SK-N-SH (cell line): ENCODE measurements at regions not wholly inside any gene's neighbourhood (a gene's known extent, or its start where the extent isn't known, plus 50 kb on each side); places are given as distances from the start of the nearest gene placed in this dataset.

Source experiments
- CTCF ChIA-PET: fragments of 300-600, 350-600 bp; formaldehyde crosslinking; extraction: SDS; loops from one replicate; lab custom pipeline; 2021; lab: Yijun Ruan, JAX
- POLR2A ChIA-PET: fragments of 350-600 bp; sonication (Branson Sonifier 250); formaldehyde crosslinking; extraction: SDS; loops from one replicate; lab custom pipeline; 2020; ENCODE audit warnings: antibody characterized with exemption, inconsistent platforms; lab: Yijun Ruan, JAX
- DNase-seq: peaks from one replicate; pipeline ENCODE4 v3.0.0; 2012
- H2AFZ ChIP-seq: fragments of 200-600 bp; sonication (generic); 2 replicates; pipeline ENCODE4 v1.8.1; 2016; ENCODE audit warnings: antibody characterized with exemption, mild to moderate bottlenecking, low read depth
- H3F3A ChIP-seq: fragments of 200-600 bp; sonication (generic); replicated peaks from 2 replicates; pipeline ENCODE3; 2016; ENCODE audit warnings: antibody characterized with exemption, mild to moderate bottlenecking; ENCODE audit not compliant: insufficient read depth
- H3K27ac ChIP-seq, 2 experiments: fragments of 200-500 bp in 1 of 2; fragments of 200-600 bp in 1 of 2; sonication (Bioruptor generic) in 1 of 2; sonication (generic), shearing (Covaris generic) in 1 of 2; 2 replicates each; pipeline versions ENCODE4 v1.5.1 to v1.6.1; 2014 to 2016; ENCODE audit warnings: low read depth in 2 of 2, inconsistent platforms in 1 of 2, low read length in 1 of 2, mild to moderate bottlenecking in 1 of 2, mixed read lengths in 1 of 2
- H3K27me3 ChIP-seq: fragments of 200-600 bp; sonication (generic), shearing (Covaris generic); 2 replicates; pipeline ENCODE4 v1.6.1; 2016; ENCODE audit warnings: mixed run types; ENCODE audit not compliant: insufficient read depth
- H3K36me3 ChIP-seq, 2 experiments: fragments of 200-500 bp in 1 of 2; fragments of 200-600 bp in 1 of 2; sonication (Bioruptor generic) in 1 of 2; sonication (generic) in 1 of 2; replicated peaks in 1 of 2; 2 replicates each; pipeline versions ENCODE3 to v1.5.1; 2014 to 2016; ENCODE audit warnings: low read length in 1 of 2, mild to moderate bottlenecking in 1 of 2; ENCODE audit not compliant: insufficient read depth in 2 of 2, control insufficient read depth in 1 of 2
- H3K4me1 ChIP-seq, 2 experiments: fragments of 200-500 bp in 1 of 2; fragments of 200-600 bp in 1 of 2; sonication (Bioruptor generic) in 1 of 2; sonication (generic), shearing (Covaris generic) in 1 of 2; 2 replicates each; pipeline versions ENCODE4 v1.5.1 to v1.6.1; 2014 to 2016; ENCODE audit warnings: low read depth in 1 of 2, low read length in 1 of 2, mixed run types in 1 of 2; ENCODE audit not compliant: insufficient read depth in 2 of 2, control insufficient read depth in 1 of 2
- H3K4me2 ChIP-seq: fragments of 200-600 bp; sonication (generic), shearing (Covaris generic); 2 replicates; pipeline ENCODE4 v1.6.1; 2017; ENCODE audit warnings: mixed run types
- H3K4me3 ChIP-seq, 2 experiments: fragments of 200-500 bp in 1 of 2; fragments of 200-600 bp in 1 of 2; sonication (Bioruptor generic) in 1 of 2; sonication (generic), shearing (Covaris generic) in 1 of 2; 2 replicates each; pipeline versions ENCODE4 v1.5.1 to v1.8.1; 2014 to 2016; ENCODE audit warnings: low read depth in 2 of 2, inconsistent platforms in 1 of 2, low read length in 1 of 2, mild to moderate bottlenecking in 1 of 2, mixed read lengths in 1 of 2, moderate library complexity in 1 of 2
- H3K79me2 ChIP-seq: fragments of 200-600 bp; sonication (generic); 2 replicates; pipeline ENCODE4 v1.8.1; 2017; ENCODE audit warnings: mild to moderate bottlenecking; ENCODE audit not compliant: insufficient read depth
- H3K9ac ChIP-seq: fragments of 200-600 bp; sonication (generic); 2 replicates; pipeline ENCODE4 v1.6.1; 2017; ENCODE audit warnings: mixed run types
- H3K9me2 ChIP-seq: fragments of 200-600 bp; sonication (generic); 2 replicates; pipeline ENCODE4 v1.6.1; 2017; ENCODE audit warnings: mixed run types
- H3K9me3 ChIP-seq: fragments of 200-600 bp; sonication (generic); 2 replicates; pipeline ENCODE4 v1.6.1; 2017; ENCODE audit warnings: mixed run types, mild to moderate bottlenecking, moderate library complexity
- H4K20me1 ChIP-seq: fragments of 200-600 bp; sonication (generic); 2 replicates; pipeline ENCODE4 v1.6.1; 2017; ENCODE audit warnings: mild to moderate bottlenecking, mixed run types; ENCODE audit not compliant: insufficient read depth
- FOSL2 ChIP-seq: IDR thresholded peaks from 2 replicates; pipeline ENCODE4 v1.4.0; 2012; ENCODE audit warnings: low read depth, mild to moderate bottlenecking, moderate library complexity, borderline replicate concordance
- FOXJ3 ChIP-seq: sonication (generic); formaldehyde crosslinking; IDR thresholded peaks from 2 replicates; pipeline ENCODE4 v1.5.1; 2020; ENCODE audit warnings: mild to moderate bottlenecking, missing genetic modification reagents
- FOXM1 ChIP-seq: IDR thresholded peaks from 2 replicates; pipeline ENCODE4 v1.4.0; 2012; ENCODE audit warnings: low read depth, mild to moderate bottlenecking
- GATA2 ChIP-seq: sonication (generic); formaldehyde crosslinking; IDR thresholded peaks from 2 replicates; pipeline ENCODE4 v1.5.0; 2020; ENCODE audit warnings: mild to moderate bottlenecking, missing genetic modification reagents
- JUND ChIP-seq: IDR thresholded peaks from 2 replicates; pipeline ENCODE4 v1.4.0; 2012
- NFIC ChIP-seq: IDR thresholded peaks from 2 replicates; pipeline ENCODE4 v1.4.0; 2012; ENCODE audit warnings: borderline replicate concordance
- NRF1 ChIP-seq: IDR thresholded peaks from 2 replicates; pipeline ENCODE4 v1.6.1; 2012; ENCODE audit warnings: low read depth, mild to moderate bottlenecking, low read length
- RAD21 ChIP-seq: IDR thresholded peaks from 2 replicates; pipeline ENCODE4 v1.6.1; 2012; ENCODE audit warnings: mild to moderate bottlenecking, low read length
- RFX5 ChIP-seq: IDR thresholded peaks from 2 replicates; pipeline ENCODE4 v1.6.1; 2012; ENCODE audit warnings: mild to moderate bottlenecking, improper control_type of control experiment, low read length
- RXRA ChIP-seq: IDR thresholded peaks from 2 replicates; pipeline ENCODE4 v1.4.0; 2012; ENCODE audit warnings: low read depth, mild to moderate bottlenecking, borderline replicate concordance
- TAF1 ChIP-seq: IDR thresholded peaks from 2 replicates; pipeline ENCODE4 v1.6.1; 2012; ENCODE audit warnings: low read depth, mild to moderate bottlenecking, low read length, moderate library complexity, borderline replicate concordance
- WGBS: methylation state at CpG from one replicate; pipeline ENCODE4 v1.1.6; 2017; ENCODE audit warnings: low lambda C conversion rate; 5-methylcytosine and 5-hydroxymethylcytosine counted together
- TF ChIP-seq, protein P1 (sequence below): IDR thresholded peaks from 2 replicates; pipeline ENCODE4 v1.6.1; 2012; ENCODE audit warnings: mild to moderate bottlenecking, low read depth, low read length, moderate library complexity
- TF ChIP-seq, protein P2 (sequence below): IDR thresholded peaks from 2 replicates; pipeline ENCODE4 v1.4.0; 2012; ENCODE audit warnings: low read depth, borderline replicate concordance
- TF ChIP-seq, protein P3 (sequence below): IDR thresholded peaks from 2 replicates; pipeline ENCODE4; 2012
- TF ChIP-seq, protein P4 (sequence below): fragments of 200-600 bp; sonication (generic); IDR thresholded peaks from 2 replicates; pipeline ENCODE4 v1.6.1; 2017; ENCODE audit warnings: antibody characterized with exemption, mild to moderate bottlenecking, moderate library complexity

DNA sequence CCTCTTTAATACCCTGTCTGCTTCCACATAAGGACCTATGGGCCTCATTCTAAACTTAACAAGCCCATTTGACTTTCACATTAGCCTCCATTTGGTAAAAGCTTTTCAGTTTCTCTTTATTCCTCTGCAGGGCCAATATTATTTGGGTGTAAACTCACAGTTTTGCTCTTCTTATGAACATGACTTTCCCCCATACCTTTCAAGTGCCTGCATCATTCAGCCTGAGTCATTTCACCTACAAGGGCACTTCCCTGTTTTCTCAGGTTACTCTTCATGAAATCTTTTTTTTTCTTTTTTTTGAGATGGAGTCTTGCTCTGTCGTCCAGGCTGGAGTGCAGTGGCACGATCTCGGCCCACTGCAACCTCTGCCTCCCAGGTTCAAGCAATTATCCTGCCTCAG lies 1258.1 kb upstream of the CELF2 start (continued):
- TF ChIP-seq, protein P1, sequence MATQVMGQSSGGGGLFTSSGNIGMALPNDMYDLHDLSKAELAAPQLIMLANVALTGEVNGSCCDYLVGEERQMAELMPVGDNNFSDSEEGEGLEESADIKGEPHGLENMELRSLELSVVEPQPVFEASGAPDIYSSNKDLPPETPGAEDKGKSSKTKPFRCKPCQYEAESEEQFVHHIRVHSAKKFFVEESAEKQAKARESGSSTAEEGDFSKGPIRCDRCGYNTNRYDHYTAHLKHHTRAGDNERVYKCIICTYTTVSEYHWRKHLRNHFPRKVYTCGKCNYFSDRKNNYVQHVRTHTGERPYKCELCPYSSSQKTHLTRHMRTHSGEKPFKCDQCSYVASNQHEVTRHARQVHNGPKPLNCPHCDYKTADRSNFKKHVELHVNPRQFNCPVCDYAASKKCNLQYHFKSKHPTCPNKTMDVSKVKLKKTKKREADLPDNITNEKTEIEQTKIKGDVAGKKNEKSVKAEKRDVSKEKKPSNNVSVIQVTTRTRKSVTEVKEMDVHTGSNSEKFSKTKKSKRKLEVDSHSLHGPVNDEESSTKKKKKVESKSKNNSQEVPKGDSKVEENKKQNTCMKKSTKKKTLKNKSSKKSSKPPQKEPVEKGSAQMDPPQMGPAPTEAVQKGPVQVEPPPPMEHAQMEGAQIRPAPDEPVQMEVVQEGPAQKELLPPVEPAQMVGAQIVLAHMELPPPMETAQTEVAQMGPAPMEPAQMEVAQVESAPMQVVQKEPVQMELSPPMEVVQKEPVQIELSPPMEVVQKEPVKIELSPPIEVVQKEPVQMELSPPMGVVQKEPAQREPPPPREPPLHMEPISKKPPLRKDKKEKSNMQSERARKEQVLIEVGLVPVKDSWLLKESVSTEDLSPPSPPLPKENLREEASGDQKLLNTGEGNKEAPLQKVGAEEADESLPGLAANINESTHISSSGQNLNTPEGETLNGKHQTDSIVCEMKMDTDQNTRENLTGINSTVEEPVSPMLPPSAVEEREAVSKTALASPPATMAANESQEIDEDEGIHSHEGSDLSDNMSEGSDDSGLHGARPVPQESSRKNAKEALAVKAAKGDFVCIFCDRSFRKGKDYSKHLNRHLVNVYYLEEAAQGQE = no peak
- TF ChIP-seq, protein P2, sequence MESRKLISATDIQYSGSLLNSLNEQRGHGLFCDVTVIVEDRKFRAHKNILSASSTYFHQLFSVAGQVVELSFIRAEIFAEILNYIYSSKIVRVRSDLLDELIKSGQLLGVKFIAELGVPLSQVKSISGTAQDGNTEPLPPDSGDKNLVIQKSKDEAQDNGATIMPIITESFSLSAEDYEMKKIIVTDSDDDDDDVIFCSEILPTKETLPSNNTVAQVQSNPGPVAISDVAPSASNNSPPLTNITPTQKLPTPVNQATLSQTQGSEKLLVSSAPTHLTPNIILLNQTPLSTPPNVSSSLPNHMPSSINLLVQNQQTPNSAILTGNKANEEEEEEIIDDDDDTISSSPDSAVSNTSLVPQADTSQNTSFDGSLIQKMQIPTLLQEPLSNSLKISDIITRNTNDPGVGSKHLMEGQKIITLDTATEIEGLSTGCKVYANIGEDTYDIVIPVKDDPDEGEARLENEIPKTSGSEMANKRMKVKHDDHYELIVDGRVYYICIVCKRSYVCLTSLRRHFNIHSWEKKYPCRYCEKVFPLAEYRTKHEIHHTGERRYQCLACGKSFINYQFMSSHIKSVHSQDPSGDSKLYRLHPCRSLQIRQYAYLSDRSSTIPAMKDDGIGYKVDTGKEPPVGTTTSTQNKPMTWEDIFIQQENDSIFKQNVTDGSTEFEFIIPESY = no peak
- no peak for TF ChIP-seq RAD21
- no peak for TF ChIP-seq RFX5
- no peak for TF ChIP-seq JUND
- TF ChIP-seq, protein P3, sequence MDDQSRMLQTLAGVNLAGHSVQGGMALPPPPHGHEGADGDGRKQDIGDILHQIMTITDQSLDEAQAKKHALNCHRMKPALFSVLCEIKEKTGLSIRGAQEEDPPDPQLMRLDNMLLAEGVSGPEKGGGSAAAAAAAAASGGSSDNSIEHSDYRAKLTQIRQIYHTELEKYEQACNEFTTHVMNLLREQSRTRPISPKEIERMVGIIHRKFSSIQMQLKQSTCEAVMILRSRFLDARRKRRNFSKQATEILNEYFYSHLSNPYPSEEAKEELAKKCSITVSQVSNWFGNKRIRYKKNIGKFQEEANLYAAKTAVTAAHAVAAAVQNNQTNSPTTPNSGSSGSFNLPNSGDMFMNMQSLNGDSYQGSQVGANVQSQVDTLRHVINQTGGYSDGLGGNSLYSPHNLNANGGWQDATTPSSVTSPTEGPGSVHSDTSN = no peak

DNA sequence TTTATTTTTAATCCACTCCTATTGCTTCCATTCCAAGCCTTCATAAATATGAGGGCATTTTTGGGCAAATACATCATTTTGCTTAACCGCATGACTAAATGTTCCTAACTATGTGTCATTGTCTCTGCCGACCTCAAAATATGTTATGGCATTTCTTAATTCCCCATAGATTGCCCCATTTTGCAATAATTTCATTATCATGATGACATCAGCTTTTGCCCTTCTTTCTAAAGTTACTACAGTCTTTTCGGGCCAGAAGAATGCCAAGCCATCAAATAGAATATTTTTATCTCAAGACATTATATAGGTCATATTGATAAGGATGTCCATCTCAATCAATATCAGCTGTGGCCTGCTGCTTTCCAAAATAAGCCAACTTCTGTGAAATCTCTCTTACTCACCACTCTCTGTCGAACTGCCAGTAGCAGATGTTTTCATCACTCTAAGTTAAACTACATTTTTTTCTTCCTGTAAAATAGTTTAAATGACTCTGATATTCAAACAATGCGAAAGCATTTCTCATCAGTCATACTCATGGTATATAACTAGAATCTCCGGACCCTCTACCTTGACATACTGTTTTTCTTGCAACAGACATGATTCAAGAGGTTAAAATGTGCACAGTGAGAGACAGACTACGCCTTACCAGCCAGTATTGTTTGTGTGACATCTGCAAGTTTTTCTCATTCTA lies 1254.6 kb upstream of the CELF2 start:
- no peaks in the 10 kb centered on the region for H3K27me3 ChIP-seq
- ChIA-PET POLR2A (no interaction called here), CTCF (no interaction called here)
- H3K9me2 ChIP-seq = no peaks in the 10 kb centered on the region
- no peaks in the 10 kb centered on the region for H4K20me1 ChIP-seq
- H3K9ac ChIP-seq = no peak overlapping the region
- no peaks in the 10 kb centered on the region for H3F3A ChIP-seq
- no peak overlapping the region for H3K27ac ChIP-seq
- no peak overlapping the region for H2AFZ ChIP-seq
- H3K36me3 ChIP-seq = no peaks in the 10 kb centered on the region
- H3K4me3 ChIP-seq = no peak overlapping the region
- WGBS = 10% methylated on average over 7 of the region's 7 CpGs
- no peaks in the 10 kb centered on the region for H3K9me3 ChIP-seq
- H3K4me1 ChIP-seq = no peaks in the 10 kb centered on the region
- DNase-seq = no peak
- TF ChIP-seq FOXM1 = no peak
- TF ChIP-seq, protein P4, sequence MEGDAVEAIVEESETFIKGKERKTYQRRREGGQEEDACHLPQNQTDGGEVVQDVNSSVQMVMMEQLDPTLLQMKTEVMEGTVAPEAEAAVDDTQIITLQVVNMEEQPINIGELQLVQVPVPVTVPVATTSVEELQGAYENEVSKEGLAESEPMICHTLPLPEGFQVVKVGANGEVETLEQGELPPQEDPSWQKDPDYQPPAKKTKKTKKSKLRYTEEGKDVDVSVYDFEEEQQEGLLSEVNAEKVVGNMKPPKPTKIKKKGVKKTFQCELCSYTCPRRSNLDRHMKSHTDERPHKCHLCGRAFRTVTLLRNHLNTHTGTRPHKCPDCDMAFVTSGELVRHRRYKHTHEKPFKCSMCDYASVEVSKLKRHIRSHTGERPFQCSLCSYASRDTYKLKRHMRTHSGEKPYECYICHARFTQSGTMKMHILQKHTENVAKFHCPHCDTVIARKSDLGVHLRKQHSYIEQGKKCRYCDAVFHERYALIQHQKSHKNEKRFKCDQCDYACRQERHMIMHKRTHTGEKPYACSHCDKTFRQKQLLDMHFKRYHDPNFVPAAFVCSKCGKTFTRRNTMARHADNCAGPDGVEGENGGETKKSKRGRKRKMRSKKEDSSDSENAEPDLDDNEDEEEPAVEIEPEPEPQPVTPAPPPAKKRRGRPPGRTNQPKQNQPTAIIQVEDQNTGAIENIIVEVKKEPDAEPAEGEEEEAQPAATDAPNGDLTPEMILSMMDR = no peak
- no peak for TF ChIP-seq NFIC
- TF ChIP-seq RXRA = no peak
- TF ChIP-seq FOSL2 = no peak
- no peak for TF ChIP-seq FOXJ3 (CRISPR knock-in tag)
- TF ChIP-seq TAF1 = no peak
- no peak for TF ChIP-seq NRF1
- no peak for TF ChIP-seq RFX5
- TF ChIP-seq GATA2 (CRISPR knock-in tag) = no peak
- no peaks in the 10 kb centered on the region for H3K79me2 ChIP-seq
- H3K4me2 ChIP-seq = no peak overlapping the region
